WI38 (cell line): ENCODE measurements at regions not wholly inside any gene's neighbourhood (a gene's known extent, or its start where the extent isn't known, plus 50 kb on each side); places are given as distances from the start of the nearest gene placed in this dataset.
"Not testable (repeated sequence)": the region's sequence is repeated elsewhere in the genome, so short reads cannot be mapped to it uniquely, and the experiment has no call there.

Experiments
- H3K4me3 ChIP-seq: 2 replicates; pipeline ENCODE4 v1.5.1; 2011; ENCODE audit warnings: low read depth, mild to moderate bottlenecking, control low read depth, low read length
- CTCF ChIP-seq: IDR thresholded peaks from 2 replicates; pipeline ENCODE4 v1.5.1; 2012; ENCODE audit warnings: low read depth, mild to moderate bottlenecking, control low read depth, low read length

- no peak overlapping the region for H3K4me3 ChIP-seq
- no peak for TF ChIP-seq CTCF
Observed at GRCh38 chr7:55261386-55261770, 103.8 kb upstream of the LANCL2 start.

GRCh38 chr7:55265328-55265727 is 99.8 kb upstream of the LANCL2 start:
- H3K4me3 ChIP-seq, result not testable (repeated sequence)

- no peak for TF ChIP-seq CTCF
- H3K4me3 ChIP-seq, result no peak overlapping the region
Observed at GRCh38 chr7:55265836-55266642, 99.1 kb upstream of the LANCL2 start.

GRCh38 chr7:55271069-55271626 is 94.0 kb upstream of the LANCL2 start:
- H3K4me3 ChIP-seq, result no peak overlapping the region
- TF ChIP-seq CTCF, result peak; percentile 58

- TF ChIP-seq CTCF, result no peak
- no peak overlapping the region for H3K4me3 ChIP-seq
Observed at GRCh38 chr7:55271661-55272060, 93.5 kb upstream of the LANCL2 start.

GRCh38 chr7:55272328-55272727 is 92.8 kb upstream of the LANCL2 start:
- no peak for TF ChIP-seq CTCF
- H3K4me3 ChIP-seq, result no peak overlapping the region

GRCh38 chr7:55273186-55273980 is 91.8 kb upstream of the LANCL2 start:
- no peak overlapping the region for H3K4me3 ChIP-seq
- no peak for TF ChIP-seq CTCF
